Memory B cell (primary cell): ENCODE measurements at regions not wholly inside any gene's neighbourhood (a gene's known extent, or its start where the extent isn't known, plus 50 kb on each side); places are given as distances from the start of the nearest gene placed in this dataset.

Experiments used
- ATAC-seq: fragments of 150-1000 bp; cut with Tn5 transposase; 2 replicates; pipeline ENCODE4 v1.10.0; 2021; ENCODE audit warnings: low read depth, mild to moderate bottlenecking, moderate library complexity
- DNase-seq, 2 donors: peaks; one replicate each; pipeline ENCODE4 v3.0.0; 2022; ENCODE audit warnings: low spot score in 2 of 2
- H3K27ac Mint-ChIP-seq: one replicate; pipeline ENCODE4 v1.8.0; 2022; ENCODE audit warnings: mild to moderate bottlenecking, moderate library complexity, mixed read lengths
- H3K27me3 Mint-ChIP-seq: one replicate; pipeline ENCODE4 v1.8.0; 2022; ENCODE audit warnings: mixed read lengths
- H3K36me3 Mint-ChIP-seq: one replicate; pipeline ENCODE4 v1.8.0; 2022; ENCODE audit warnings: mild to moderate bottlenecking, mixed read lengths
- H3K4me1 Mint-ChIP-seq: one replicate; pipeline ENCODE4 v1.8.0; 2022; ENCODE audit warnings: mixed read lengths
- H3K4me3 Mint-ChIP-seq: one replicate; pipeline ENCODE4 v1.8.0; 2022; ENCODE audit warnings: mild to moderate bottlenecking, moderate library complexity, mixed read lengths
- H3K9me3 Mint-ChIP-seq: one replicate; pipeline ENCODE4 v1.8.0; 2022; ENCODE audit warnings: mixed read lengths

DNA sequence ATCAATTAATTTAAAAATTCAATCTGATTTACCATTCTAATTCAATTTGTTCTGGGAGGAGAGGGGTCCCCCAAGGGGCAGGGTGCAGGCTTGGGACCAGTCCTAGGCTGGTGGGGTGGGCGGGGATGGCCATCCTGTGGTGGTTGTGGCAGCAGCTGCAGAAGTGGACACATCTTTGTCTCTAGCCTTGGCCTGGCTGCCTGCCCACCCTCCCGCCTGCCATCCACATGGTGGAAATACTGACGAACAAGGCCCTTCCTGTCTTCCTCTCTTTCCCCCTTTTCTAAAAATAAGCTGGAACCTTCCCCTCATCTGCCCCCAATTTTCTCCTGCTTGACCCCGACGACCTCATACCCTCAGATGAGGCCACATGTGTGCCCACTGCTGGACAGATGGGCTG lies 130.9 kb downstream of the FOXD2 start:
- H3K27ac Mint-ChIP-seq: no peak overlapping the region
- H3K36me3 Mint-ChIP-seq: no peaks in the 10 kb centered on the region
- no peak overlapping the region for H3K4me3 Mint-ChIP-seq
- DNase-seq: no peak
- ATAC-seq: no peak
- peaks cover 5% of the 10 kb centered on the region for H3K27me3 Mint-ChIP-seq
- H3K9me3 Mint-ChIP-seq: no peaks in the 10 kb centered on the region
- H3K4me1 Mint-ChIP-seq: peaks cover 4% of the 10 kb centered on the region

- Mint-ChIP-seq H3K9me3 (no peaks in the 10 kb centered on the region), H3K27ac (no peak overlapping the region), H3K27me3 (peaks cover 5% of the 10 kb centered on the region), H3K4me3 (no peak overlapping the region), H3K36me3 (no peaks in the 10 kb centered on the region), H3K4me1 (peaks cover 4% of the 10 kb centered on the region)
- no peak for ATAC-seq
- no peak for DNase-seq
Measured at GRCh38 chr1:47569261-47569660, 131.4 kb downstream of the FOXD2 start.

DNA sequence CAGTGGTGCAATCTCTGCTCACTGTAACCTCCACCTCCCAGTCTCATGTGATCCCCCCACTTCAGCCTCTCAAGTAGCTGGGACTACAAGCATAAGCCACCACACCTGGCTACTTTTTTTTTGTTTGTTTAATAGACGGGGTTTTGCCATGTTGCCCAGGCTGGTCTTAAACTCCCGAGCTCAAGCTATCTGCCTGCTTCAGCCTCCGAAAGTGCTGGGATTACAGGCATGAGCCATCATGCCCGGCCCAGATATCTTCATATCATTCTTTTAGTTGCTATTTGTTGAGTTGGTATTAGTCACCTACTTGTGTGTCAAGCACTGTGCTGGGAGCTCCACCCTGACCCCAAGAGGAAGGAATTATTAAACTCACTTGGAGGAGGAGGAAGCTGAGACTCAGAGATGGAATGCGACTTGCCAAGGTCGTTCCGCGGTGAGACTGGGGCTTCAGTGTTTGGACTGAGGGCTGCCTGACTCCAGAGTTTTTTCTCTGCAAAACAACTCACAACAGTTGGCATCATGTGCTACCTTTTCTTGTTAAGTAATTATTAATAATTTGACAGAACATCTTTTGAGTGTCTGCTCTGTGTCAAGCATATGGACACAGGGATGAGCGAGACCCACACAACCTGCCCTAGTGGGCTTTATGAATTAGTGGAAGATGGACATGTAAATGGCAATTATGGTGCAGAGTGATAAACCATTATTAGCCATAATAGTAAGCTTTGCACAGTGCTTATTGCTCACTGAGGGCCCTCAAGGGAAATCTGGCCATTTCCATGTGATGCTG lies 132.0 kb downstream of the FOXD2 start:
- Mint-ChIP-seq H3K9me3 (no peaks in the 10 kb centered on the region), H3K27ac (no peak overlapping the region), H3K27me3 (peaks cover 5% of the 10 kb centered on the region), H3K4me3 (no peak overlapping the region), H3K4me1 (peaks cover 4% of the 10 kb centered on the region), H3K36me3 (no peaks in the 10 kb centered on the region)
- no peak for ATAC-seq
- DNase-seq: no peak

DNA sequence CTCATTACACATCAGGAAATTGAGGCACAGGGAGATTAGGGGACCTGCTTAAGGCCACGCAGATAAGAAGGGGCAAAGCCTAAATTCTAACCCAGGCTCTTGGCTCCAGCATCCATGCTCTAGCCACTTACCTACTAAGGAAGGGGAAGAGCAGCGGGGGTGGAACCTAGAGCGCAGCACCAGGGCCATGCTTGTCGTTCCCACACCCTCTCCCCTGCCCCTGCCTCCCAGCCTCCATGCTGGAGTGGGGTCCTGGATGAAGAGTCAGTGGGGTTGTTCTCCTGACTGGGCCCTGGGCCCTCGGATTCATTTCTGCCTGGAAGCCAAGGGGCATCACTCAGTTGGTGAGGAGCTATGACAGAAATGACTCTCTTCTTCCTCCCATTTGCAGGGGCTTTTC lies 133.3 kb downstream of the FOXD2 start:
- H3K4me1 Mint-ChIP-seq: peaks cover 4% of the 10 kb centered on the region
- H3K9me3 Mint-ChIP-seq: no peaks in the 10 kb centered on the region
- no peak for ATAC-seq
- no peaks in the 10 kb centered on the region for H3K36me3 Mint-ChIP-seq
- H3K27ac Mint-ChIP-seq: no peak overlapping the region
- no peak overlapping the region for H3K4me3 Mint-ChIP-seq
- peaks cover 7% of the 10 kb centered on the region for H3K27me3 Mint-ChIP-seq
- no peak for DNase-seq

GRCh38 chr1:47571952-47572351 lies 134.1 kb downstream of the FOXD2 start:
- DNase-seq: no peak
- no peak for ATAC-seq
- Mint-ChIP-seq H3K4me3 (no peak overlapping the region), H3K27ac (no peak overlapping the region), H3K9me3 (no peaks in the 10 kb centered on the region), H3K4me1 (peaks cover 4% of the 10 kb centered on the region), H3K27me3 (peaks cover 10% of the 10 kb centered on the region), H3K36me3 (no peaks in the 10 kb centered on the region)

DNA sequence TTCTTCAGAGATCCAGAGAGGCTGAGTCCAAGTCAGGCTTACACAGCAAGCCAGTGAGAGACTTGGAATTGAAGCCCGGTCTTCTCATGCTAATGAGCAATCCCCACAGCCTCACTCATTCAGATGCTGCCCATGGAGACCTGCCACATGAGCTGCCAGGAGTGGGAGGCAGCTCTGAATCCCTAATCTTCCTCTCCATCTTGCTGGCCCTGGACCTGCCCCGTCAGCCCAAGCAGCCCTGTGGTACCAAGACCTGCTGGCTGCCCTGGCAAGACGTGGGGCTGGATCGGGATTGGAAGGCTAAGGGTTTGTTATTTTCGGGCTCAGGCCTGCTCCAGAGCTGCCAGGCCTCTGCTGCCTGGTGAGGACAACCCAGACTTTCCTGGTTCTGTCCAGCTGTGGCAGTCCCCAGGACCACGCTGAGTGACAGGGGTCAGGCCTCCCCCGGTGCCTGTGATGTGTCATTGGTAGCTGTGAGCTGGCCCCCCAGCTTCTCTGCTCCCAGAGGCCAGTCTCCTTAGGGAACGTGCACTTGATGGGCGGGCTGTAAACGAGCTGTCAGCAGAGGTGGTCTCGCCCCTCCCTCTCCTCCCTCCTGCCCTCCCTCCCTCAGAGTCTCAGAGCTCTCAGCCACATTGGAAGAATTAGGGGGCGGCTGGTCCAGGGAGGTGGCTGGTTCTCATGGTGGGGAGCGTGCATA lies 135.0 kb downstream of the FOXD2 start:
- H3K27me3 Mint-ChIP-seq: peaks cover 17% of the 10 kb centered on the region
- H3K4me3 Mint-ChIP-seq: no peak overlapping the region
- ATAC-seq (no peak), DNase-seq (no peak)
- no peak overlapping the region for H3K27ac Mint-ChIP-seq
- H3K4me1 Mint-ChIP-seq: peaks cover 4% of the 10 kb centered on the region
- H3K36me3 Mint-ChIP-seq: no peaks in the 10 kb centered on the region
- H3K9me3 Mint-ChIP-seq: no peaks in the 10 kb centered on the region

DNA sequence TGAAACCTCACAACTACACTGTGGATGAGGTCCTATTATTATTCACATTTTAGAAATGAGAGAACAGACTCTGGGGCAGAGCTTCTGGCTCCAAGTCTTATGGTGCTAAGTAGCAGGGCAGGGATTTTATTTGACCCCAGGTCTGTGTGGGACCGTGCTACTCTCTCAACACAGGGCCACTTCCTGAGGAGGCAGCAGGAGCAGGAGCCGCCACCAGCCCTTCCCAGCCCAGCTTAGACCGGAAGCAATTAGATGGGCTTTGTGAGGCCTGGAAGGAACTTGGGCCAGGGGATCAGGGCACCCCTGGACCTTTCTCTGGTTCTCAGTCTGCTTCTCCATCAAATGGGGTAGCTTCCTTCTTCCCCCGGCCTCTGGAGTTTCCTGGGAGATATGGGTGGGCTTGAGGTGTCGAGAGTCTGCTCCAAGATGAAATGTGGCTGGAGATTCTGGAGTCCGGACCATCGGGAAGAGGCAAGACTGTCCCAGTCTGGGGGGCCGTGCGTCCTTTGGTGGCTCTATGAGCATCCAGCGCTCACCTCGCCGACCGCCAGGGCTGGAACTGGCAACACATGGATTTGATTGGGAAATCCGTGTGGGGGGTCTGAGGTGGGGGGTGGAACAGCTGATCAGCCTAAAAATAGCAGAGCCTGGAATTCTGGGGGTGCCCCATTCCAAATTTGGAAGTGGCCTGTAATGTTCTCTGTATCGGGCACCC lies 136.8 kb downstream of the FOXD2 start:
- H3K4me1 Mint-ChIP-seq: peaks cover 4% of the 10 kb centered on the region
- ATAC-seq: no peak
- H3K27ac Mint-ChIP-seq: no peak overlapping the region
- no peaks in the 10 kb centered on the region for H3K36me3 Mint-ChIP-seq
- H3K27me3 Mint-ChIP-seq: peaks cover 22% of the 10 kb centered on the region
- no peak for DNase-seq
- no peaks in the 10 kb centered on the region for H3K9me3 Mint-ChIP-seq
- no peak overlapping the region for H3K4me3 Mint-ChIP-seq

GRCh38 chr1:47575855-47576757 lies 138.3 kb downstream of the FOXD2 start:
- Mint-ChIP-seq H3K36me3 (no peaks in the 10 kb centered on the region), H3K4me1 (no peaks in the 10 kb centered on the region), H3K9me3 (no peaks in the 10 kb centered on the region), H3K27me3 (peaks cover 20% of the 10 kb centered on the region), H3K4me3 (no peak overlapping the region), H3K27ac (no peak overlapping the region)
- no peak for ATAC-seq
- DNase-seq: no peak

GRCh38 chr1:47576758-47577115 lies 138.9 kb downstream of the FOXD2 start:
- H3K27ac Mint-ChIP-seq: no peak overlapping the region
- no peak overlapping the region for H3K4me3 Mint-ChIP-seq
- H3K9me3 Mint-ChIP-seq: no peaks in the 10 kb centered on the region
- peaks cover 20% of the 10 kb centered on the region for H3K27me3 Mint-ChIP-seq
- no peak for DNase-seq
- no peak for ATAC-seq
- H3K4me1 Mint-ChIP-seq: no peaks in the 10 kb centered on the region
- no peaks in the 10 kb centered on the region for H3K36me3 Mint-ChIP-seq

DNA sequence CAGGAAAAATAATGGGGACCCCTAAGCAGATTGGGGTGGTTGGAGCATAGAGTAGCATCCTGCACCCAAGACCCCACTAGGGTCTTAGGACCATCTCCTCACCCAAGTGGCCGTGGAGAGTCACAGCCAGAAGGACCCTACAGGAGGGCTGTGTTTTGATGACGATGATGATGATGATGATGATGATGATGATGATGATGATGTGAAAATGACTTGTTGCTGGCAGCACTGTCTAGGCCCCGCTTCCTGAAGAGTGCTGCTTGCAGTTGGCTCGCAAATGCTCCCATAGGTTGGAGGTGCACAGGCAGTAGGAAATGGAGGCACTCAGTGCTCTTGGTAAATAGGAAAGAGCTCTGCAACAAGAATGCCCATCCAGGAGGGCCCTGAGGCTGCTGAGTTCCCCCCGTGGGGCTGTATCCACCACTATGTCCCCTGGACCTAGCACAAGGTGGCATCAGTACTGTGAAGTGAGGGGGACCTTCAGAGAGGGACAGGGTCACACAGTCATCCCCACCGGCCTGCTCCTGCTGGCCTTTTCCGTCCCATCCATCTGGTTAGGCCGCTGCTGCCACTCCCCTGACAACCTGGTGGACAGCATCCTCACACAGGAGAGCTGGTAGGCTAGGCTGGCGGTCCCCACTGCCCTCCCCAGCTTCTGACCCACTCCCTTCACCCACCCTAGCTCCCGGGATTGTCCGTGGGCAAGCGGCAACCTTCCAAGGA lies 139.6 kb downstream of the FOXD2 start:
- Mint-ChIP-seq H3K27me3 (peaks cover 17% of the 10 kb centered on the region), H3K4me1 (no peaks in the 10 kb centered on the region), H3K36me3 (no peaks in the 10 kb centered on the region), H3K27ac (no peak overlapping the region), H3K4me3 (no peak overlapping the region), H3K9me3 (no peaks in the 10 kb centered on the region)
- DNase-seq (no peak), ATAC-seq (no peak)

DNA sequence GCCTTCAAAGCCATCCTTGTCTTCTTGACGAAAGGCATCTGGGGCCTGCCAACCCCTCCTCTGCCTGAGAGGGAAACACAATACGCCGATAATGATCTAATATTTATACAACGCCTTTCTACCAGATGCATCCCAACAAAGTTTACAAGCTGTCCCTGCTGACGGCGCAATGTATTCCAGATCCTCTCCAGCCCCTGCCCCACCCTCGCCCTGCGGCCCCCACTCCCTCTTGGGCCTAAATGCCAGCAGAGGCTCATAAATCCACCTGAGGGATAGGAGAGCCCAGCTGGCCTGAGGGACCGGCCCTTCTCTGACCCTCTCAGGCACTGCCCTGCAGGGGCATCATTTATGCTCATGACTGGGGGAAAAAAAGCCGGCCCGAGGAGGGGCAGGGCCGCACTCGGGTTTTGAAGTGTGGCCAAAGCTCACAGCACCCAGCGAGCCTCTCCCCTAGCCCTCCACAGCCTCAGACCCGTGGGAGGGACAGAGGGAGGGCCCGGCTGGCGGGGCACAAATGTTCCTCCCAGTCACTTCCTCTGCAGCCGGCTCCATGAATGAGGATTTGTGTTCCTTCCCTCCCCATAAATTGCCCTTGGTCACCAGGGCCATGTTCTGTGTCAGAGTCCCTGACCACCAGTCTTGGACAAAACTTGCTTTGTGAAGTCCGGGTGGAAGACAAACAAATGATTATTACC lies 140.3 kb downstream of the FOXD2 start:
- Mint-ChIP-seq H3K4me3 (no peak overlapping the region), H3K36me3 (no peaks in the 10 kb centered on the region)

GRCh38 chr1:47578721-47579419 lies 141.0 kb downstream of the FOXD2 start:
- peaks cover 21% of the 10 kb centered on the region for H3K27me3 Mint-ChIP-seq
- H3K9me3 Mint-ChIP-seq: no peaks in the 10 kb centered on the region

More for the DNA sequence above, 140.3 kb downstream of the FOXD2 start:
- DNase-seq (no peak), ATAC-seq (no peak)
- Mint-ChIP-seq H3K27me3 (peaks cover 19% of the 10 kb centered on the region), H3K9me3 (no peaks in the 10 kb centered on the region), H3K4me1 (no peaks in the 10 kb centered on the region), H3K27ac (no peak overlapping the region)

More at GRCh38 chr1:47578721-47579419, 141.0 kb downstream of the FOXD2 start:
- H3K36me3 Mint-ChIP-seq: no peaks in the 10 kb centered on the region
- DNase-seq (no peak), ATAC-seq (no peak)
- no peak overlapping the region for H3K27ac Mint-ChIP-seq
- H3K4me1 Mint-ChIP-seq: no peaks in the 10 kb centered on the region
- H3K4me3 Mint-ChIP-seq: no peak overlapping the region
